IMR-90 (cell line): ENCODE measurements at regions not wholly inside any gene's neighbourhood (a gene's known extent, or its start where the extent isn't known, plus 50 kb on each side); places are given as distances from the start of the nearest gene placed in this dataset.

Experiments
- ATAC-seq: fragments of 200-7000 bp; cut with Tn5 transposase; 2 replicates; pipeline ENCODE4 v1.9.1; 2020; ENCODE audit warnings: low read depth, mild to moderate bottlenecking, moderate library complexity
- BruUV-seq: library from RNA; stranded (reverse); fragments of 400-500 nt; replicated peaks from 2 replicates; lab custom pipeline; 2021; lab: Mats Ljungman, UMichigan
- CTCF ChIA-PET: fragments of 300-600 bp; formaldehyde crosslinking; extraction: SDS; loops from one replicate; lab custom pipeline; 2021; ENCODE audit warnings: antibody characterized with exemption; lab: Yijun Ruan, JAX
- POLR2A ChIA-PET: fragments of 300-600 bp; sonication (Branson Sonifier 250); formaldehyde crosslinking; loops from one replicate; lab custom pipeline; 2022; ENCODE audit warnings: antibody characterized with exemption; ENCODE audit not compliant: unreplicated experiment; lab: Charles Lee
- DNase-seq: peaks from one replicate; pipeline ENCODE4 v3.0.0; 2013
- H2AFZ ChIP-seq: replicated peaks from 2 replicates; pipeline ENCODE3; 2013; ENCODE audit warnings: low read length, mild to moderate bottlenecking; ENCODE audit not compliant: poor library complexity
- H2AK5ac ChIP-seq: 2 replicates; pipeline ENCODE4 v1.6.1; 2013; ENCODE audit warnings: low read depth, low read length, inconsistent platforms
- H2AK9ac ChIP-seq: replicated peaks from 2 replicates; pipeline ENCODE3; 2013; ENCODE audit warnings: mild to moderate bottlenecking, low read depth, low read length, moderate library complexity; ENCODE audit not compliant: poor library complexity
- H2BK120ac ChIP-seq: 2 replicates; pipeline ENCODE4 v1.6.1; 2013; ENCODE audit warnings: low read depth, low read length, inconsistent platforms
- H2BK15ac ChIP-seq: 3 replicates; pipeline ENCODE4 v1.6.1; 2013; ENCODE audit warnings: low read depth, low read length, inconsistent platforms
- H2BK20ac ChIP-seq: 2 replicates; pipeline ENCODE4 v1.6.1; 2013; ENCODE audit warnings: low read depth, mild to moderate bottlenecking, inconsistent platforms, low read length, moderate library complexity
- H2BK5ac ChIP-seq: 2 replicates; pipeline ENCODE4 v1.6.1; 2013; ENCODE audit warnings: mild to moderate bottlenecking, low read depth, low read length, inconsistent platforms; ENCODE audit not compliant: poor library complexity, severe bottlenecking
- H3K14ac ChIP-seq: replicated peaks from 2 replicates; pipeline ENCODE4 v1.6.1; 2013; ENCODE audit warnings: low read depth, low read length, inconsistent platforms
- H3K18ac ChIP-seq: 2 replicates; pipeline ENCODE4 v1.6.1; 2013; ENCODE audit warnings: low read depth, low read length, control low read depth
- H3K23ac ChIP-seq: 2 replicates; pipeline ENCODE4 v1.6.1; 2013; ENCODE audit warnings: low read depth, low read length, inconsistent platforms
- H3K27ac ChIP-seq: 2 replicates; pipeline ENCODE4 v1.5.1; 2013; ENCODE audit warnings: mild to moderate bottlenecking, control low read depth, low read length; ENCODE audit not compliant: insufficient read depth
- H3K27me3 ChIP-seq: 2 replicates; pipeline ENCODE4 v1.6.1; 2013; ENCODE audit warnings: low read length; ENCODE audit not compliant: control insufficient read depth, insufficient read depth
- H3K36me3 ChIP-seq: 2 replicates; pipeline ENCODE4 v1.6.1; 2013; ENCODE audit warnings: low read length, mixed read lengths; ENCODE audit not compliant: control insufficient read depth, insufficient read depth
- H3K4ac ChIP-seq: 2 replicates; pipeline ENCODE4 v1.6.1; 2013; ENCODE audit warnings: low read depth, low read length, inconsistent platforms
- H3K4me1 ChIP-seq: 2 replicates; pipeline ENCODE4 v1.6.1; 2013; ENCODE audit warnings: low read length, mixed read lengths; ENCODE audit not compliant: control insufficient read depth, insufficient read depth
- H3K4me2 ChIP-seq: 2 replicates; pipeline ENCODE4 v1.6.1; 2013; ENCODE audit warnings: low read depth, mild to moderate bottlenecking, control low read depth, low read length, moderate library complexity
- H3K4me3 ChIP-seq: 2 replicates; pipeline ENCODE4 v1.5.1; 2013; ENCODE audit warnings: low read depth, mild to moderate bottlenecking, control low read depth, low read length, moderate library complexity; ENCODE audit not compliant: insufficient read depth
- H3K56ac ChIP-seq: 2 replicates; pipeline ENCODE4 v1.6.1; 2013; ENCODE audit warnings: low read length, inconsistent platforms; ENCODE audit not compliant: insufficient read depth; ENCODE audit errors: extremely low read depth
- H3K79me1 ChIP-seq, 2 experiments: 2 replicates each; pipeline ENCODE4 v1.6.1; 2013; ENCODE audit warnings: low read length in 2 of 2, inconsistent platforms in 1 of 2, low read depth in 1 of 2
- H3K9ac ChIP-seq: 2 replicates; pipeline ENCODE4 v1.6.1; 2013; ENCODE audit warnings: low read depth, low read length, control low read depth
- H3K9me1 ChIP-seq: 2 replicates; pipeline ENCODE4 v1.6.1; 2013; ENCODE audit warnings: low read length, inconsistent platforms; ENCODE audit not compliant: insufficient read depth
- H3K9me3 ChIP-seq: 2 replicates; pipeline ENCODE4 v1.6.1; 2013; ENCODE audit warnings: low read length; ENCODE audit not compliant: control insufficient read depth, insufficient read depth
- H4K20me1 ChIP-seq: 2 replicates; pipeline ENCODE4 v1.6.1; 2013; ENCODE audit warnings: low read length, inconsistent platforms; ENCODE audit not compliant: insufficient read depth
- H4K5ac ChIP-seq: 2 replicates; pipeline ENCODE4 v1.6.1; 2013; ENCODE audit warnings: mild to moderate bottlenecking, low read depth, low read length, control low read depth
- H4K8ac ChIP-seq, 2 experiments: 2 replicates each; pipeline ENCODE4 v1.6.1; 2013; ENCODE audit warnings: low read depth in 2 of 2, low read length in 2 of 2, control low read depth in 1 of 2, inconsistent platforms in 1 of 2
- H4K91ac ChIP-seq: 2 replicates; pipeline ENCODE4 v1.6.1; 2013; ENCODE audit warnings: low read depth, low read length, inconsistent platforms; ENCODE audit not compliant: insufficient read depth
- CEBPB ChIP-seq: IDR thresholded peaks from 2 replicates; pipeline ENCODE4 v1.6.1; 2012; ENCODE audit warnings: low read depth, low read length, improper control_type of control experiment
- FOS ChIP-seq: fragments of 150-350 bp; IDR thresholded peaks from 2 replicates; pipeline ENCODE4 v1.6.1; 2016; ENCODE audit warnings: low read depth, low read length
- MAFK ChIP-seq: IDR thresholded peaks from 2 replicates; pipeline ENCODE4 v1.6.1; 2012; ENCODE audit warnings: low read depth, low read length, improper control_type of control experiment
- MAZ ChIP-seq: IDR thresholded peaks from 2 replicates; pipeline ENCODE4 v1.6.1; 2012; ENCODE audit warnings: low read depth, mild to moderate bottlenecking, low read length, improper control_type of control experiment, moderate library complexity, borderline replicate concordance
- MXI1 ChIP-seq: IDR thresholded peaks from 2 replicates; pipeline ENCODE4 v1.6.1; 2012; ENCODE audit warnings: low read depth, mild to moderate bottlenecking, low read length, moderate library complexity, borderline replicate concordance
- POLR2A ChIP-seq: IDR thresholded peaks from 2 replicates; pipeline ENCODE4 v1.6.1; 2012; ENCODE audit warnings: mild to moderate bottlenecking, low read depth, low read length
- RAD21 ChIP-seq: IDR thresholded peaks from 2 replicates; pipeline ENCODE4 v1.6.1; 2012; ENCODE audit warnings: low read length, improper control_type of control experiment
- RCOR1 ChIP-seq: IDR thresholded peaks from 2 replicates; pipeline ENCODE4 v1.6.1; 2012; ENCODE audit warnings: mild to moderate bottlenecking, low read length, improper control_type of control experiment; ENCODE audit not compliant: insufficient replicate concordance
- SMC3 ChIP-seq: fragments of 150-350 bp; IDR thresholded peaks from 2 replicates; pipeline ENCODE4 v1.6.1; 2016; ENCODE audit warnings: low read depth, mild to moderate bottlenecking, antibody characterized with exemption, low read length, moderate library complexity
- USF2 ChIP-seq: fragments of 150-350 bp; IDR thresholded peaks from 2 replicates; pipeline ENCODE4 v1.6.1; 2017; ENCODE audit warnings: mild to moderate bottlenecking, antibody characterized with exemption, low read length, low read depth
- WGBS, 2 experiments: methylation state at CpG; one replicate each; pipeline versions ENCODE4 v1.1.5 to v1.1.7; 2013; ENCODE audit warnings: missing lambda C conversion rate in 2 of 2; ENCODE audit not compliant: insufficient read length in 1 of 2; ENCODE audit errors: extremely low coverage in 2 of 2; 5-methylcytosine and 5-hydroxymethylcytosine counted together
- dilution Hi-C: fragments of 300-500 bp; cut with HindIII; formaldehyde crosslinking; loops from one replicate; pipeline ENCODE4 v1.14.3; 2018; ENCODE audit warnings: low sequenced_read_pairs; ENCODE audit not compliant: unreplicated experiment
- in situ Hi-C: fragments of 300-500 bp; cut with MboI; formaldehyde crosslinking; loops from 3 replicates; pipeline ENCODE4 v1.14.3; 2019; ENCODE audit warnings: low sequenced_read_pairs, inconsistent platforms, mixed read lengths
- intact Hi-C: fragments of 100-400 bp; cut with micrococcal nuclease; formaldehyde crosslinking; loops from 2 replicates; pipeline ENCODE4 v1.10.0; 2022

GRCh38 chr6:91994787-91995186 is 1407.9 kb upstream of the MAP3K7 start:
- Histone ChIP-seq H3K14ac (no peak overlapping the region), H3K4me2 (no peak overlapping the region), H4K20me1 (no peaks in the 10 kb centered on the region), H3K4ac (no peak overlapping the region), H2AK5ac (no peak overlapping the region), H3K9me1 (no peaks in the 10 kb centered on the region), H3K9ac (no peak overlapping the region), H2BK20ac (no peak overlapping the region), H2BK5ac (no peak overlapping the region), H2AFZ (no peak overlapping the region), H3K36me3 (no peaks in the 10 kb centered on the region), H3K27ac (no peak overlapping the region), H2AK9ac (no peak overlapping the region), H4K8ac (no peak overlapping the region), H3K56ac (no peak overlapping the region), H4K5ac (no peak overlapping the region), H3K18ac (no peak overlapping the region), H3K4me3 (no peak overlapping the region), H2BK120ac (no peak overlapping the region), H3K79me1 (no peaks in the 10 kb centered on the region), H3K27me3 (no peaks in the 10 kb centered on the region), H2BK15ac (no peak overlapping the region), H3K23ac (no peak overlapping the region), H3K4me1 (no peaks in the 10 kb centered on the region), H3K9me3 (no peaks in the 10 kb centered on the region; the same call in 1 of the 2 replicates), H4K91ac (no peak overlapping the region)
- in situ Hi-C loops (no loop called here), intact Hi-C loops (no loop called here), dilution Hi-C loops (no loop called here)
- POLR2A ChIA-PET, result no interaction called here
- CTCF ChIA-PET, result no interaction called here
- no CpG with 5 or more reads among the region's 1 CpG for WGBS, 2 experiments
- DNase-seq (no peak), ATAC-seq (no peak)
- TF ChIP-seq RCOR1 (no peak), POLR2A (no peak), FOS (no peak), MAZ (no peak), MXI1 (no peak), USF2 (no peak), CEBPB (no peak), RAD21 (no peak), SMC3 (no peak), MAFK (no peak)
- BruUV-seq, result no TSS peak
